Thyroid gland (tissue), 4 donors: ENCODE measurements at regions not wholly inside any gene's neighbourhood (a gene's known extent, or its start where the extent isn't known, plus 50 kb on each side); places are given as distances from the start of the nearest gene placed in this dataset.

ENCODE experiments used
- CTCF ChIP-seq, 6 experiments: fragments of 200-600 bp in 3 of 6; fragments of 450-650 bp in 3 of 6; sonication (generic) in 3 of 6; IDR thresholded peaks; one replicate each; pipeline ENCODE4 v1.5.1; 2016 to 2019; ENCODE audit warnings: antibody characterized with exemption in 6 of 6, mild to moderate bottlenecking in 2 of 6, inconsistent platforms in 1 of 6, moderate library complexity in 1 of 6
- POLR2A ChIP-seq, 2 donors: fragments of 450-650 bp; IDR thresholded peaks; one replicate each; pipeline ENCODE4 v1.6.1; 2017; ENCODE audit warnings: antibody characterized with exemption in 2 of 2, mild to moderate bottlenecking in 2 of 2, moderate library complexity in 1 of 2

GRCh38 chr7:9625953-9626352, 1192.5 kb downstream of the NXPH1 start:
- TF ChIP-seq CTCF (IDR thresholded peaks at IDR 0.05) (no peak), POLR2A (IDR thresholded peaks at IDR 0.05) (no peak)
